ENCODE measurements at regions not wholly inside any gene's neighbourhood (a gene's known extent, or its start where the extent isn't known, plus 50 kb on each side); places are given as distances from the start of the nearest gene placed in this dataset.

DNA sequence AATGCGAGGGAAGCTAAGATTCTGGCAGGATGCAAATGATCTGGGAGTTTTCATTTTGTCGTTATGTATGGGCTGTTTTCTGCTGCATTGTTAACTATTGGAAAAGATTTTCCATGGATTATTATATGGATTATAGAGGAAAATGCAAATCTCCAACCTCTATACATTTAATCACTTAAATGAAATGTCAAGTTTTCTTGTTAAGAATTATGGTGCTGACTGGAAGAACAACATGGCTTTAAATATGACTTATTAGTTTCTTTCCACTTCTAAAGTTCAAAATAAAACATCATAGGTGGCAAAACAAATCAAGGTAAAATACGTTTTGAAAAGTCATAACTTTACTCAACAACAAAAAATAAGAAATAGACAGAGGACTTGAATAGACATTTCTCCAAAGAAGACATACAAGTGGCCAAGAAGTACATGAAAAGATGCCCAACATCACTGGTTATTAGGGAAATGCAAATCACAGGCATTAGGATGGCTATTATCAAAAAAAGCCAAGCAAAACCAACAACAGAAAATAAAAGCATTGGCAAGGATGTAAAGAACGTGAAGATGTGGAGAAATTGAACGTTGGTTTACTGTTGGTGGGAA, 56.2 kb upstream of the CLDN5 start:
- Histone ChIP-seq H3K79me2 (ENCODE audit: insufficient read depth, low read length) (no peaks in the 10 kb centered on the region), H3K4me1 (ENCODE audit: insufficient read depth, low read length) (peaks cover 20% of the 10 kb centered on the region), H3K4me3 (ENCODE audit: low read depth in 1 of 2, low read length in 2 of 2) (no peak overlapping the region), H3K27me3 (ENCODE audit: insufficient read depth, low read length, poor library complexity) (no peaks in the 10 kb centered on the region), H4K20me1 (ENCODE audit: insufficient read depth, low read length) (no peaks in the 10 kb centered on the region), H3K36me3 (ENCODE audit: insufficient read depth, low read length) (no peaks in the 10 kb centered on the region), H3K9me3 (ENCODE audit: insufficient read depth, low read length, severe bottlenecking) (no peaks in the 10 kb centered on the region), H3K27ac (ENCODE audit: low read length) (no peak overlapping the region), H2AFZ (ENCODE audit: low read depth, low read length) (no peak overlapping the region), H3K9ac (ENCODE audit: low read depth, low read length) (no peak overlapping the region), H3K4me2 (ENCODE audit: insufficient read depth, low read length) (no peak overlapping the region)
- no peak for TF ChIP-seq EZH2 (IDR thresholded peaks at IDR 0.05; ENCODE audit: borderline replicate concordance, low read depth, low read length, severe bottlenecking)
- TF ChIP-seq, protein P1, sequence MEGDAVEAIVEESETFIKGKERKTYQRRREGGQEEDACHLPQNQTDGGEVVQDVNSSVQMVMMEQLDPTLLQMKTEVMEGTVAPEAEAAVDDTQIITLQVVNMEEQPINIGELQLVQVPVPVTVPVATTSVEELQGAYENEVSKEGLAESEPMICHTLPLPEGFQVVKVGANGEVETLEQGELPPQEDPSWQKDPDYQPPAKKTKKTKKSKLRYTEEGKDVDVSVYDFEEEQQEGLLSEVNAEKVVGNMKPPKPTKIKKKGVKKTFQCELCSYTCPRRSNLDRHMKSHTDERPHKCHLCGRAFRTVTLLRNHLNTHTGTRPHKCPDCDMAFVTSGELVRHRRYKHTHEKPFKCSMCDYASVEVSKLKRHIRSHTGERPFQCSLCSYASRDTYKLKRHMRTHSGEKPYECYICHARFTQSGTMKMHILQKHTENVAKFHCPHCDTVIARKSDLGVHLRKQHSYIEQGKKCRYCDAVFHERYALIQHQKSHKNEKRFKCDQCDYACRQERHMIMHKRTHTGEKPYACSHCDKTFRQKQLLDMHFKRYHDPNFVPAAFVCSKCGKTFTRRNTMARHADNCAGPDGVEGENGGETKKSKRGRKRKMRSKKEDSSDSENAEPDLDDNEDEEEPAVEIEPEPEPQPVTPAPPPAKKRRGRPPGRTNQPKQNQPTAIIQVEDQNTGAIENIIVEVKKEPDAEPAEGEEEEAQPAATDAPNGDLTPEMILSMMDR (IDR thresholded peaks at IDR 0.05; ENCODE audit: borderline replicate concordance, extremely low read depth, low read length, poor library complexity, severe bottlenecking) = no peak
- no peak for ATAC-seq (ENCODE audit: insufficient read depth, low read depth)
- no peak for DNase-seq

DNA sequence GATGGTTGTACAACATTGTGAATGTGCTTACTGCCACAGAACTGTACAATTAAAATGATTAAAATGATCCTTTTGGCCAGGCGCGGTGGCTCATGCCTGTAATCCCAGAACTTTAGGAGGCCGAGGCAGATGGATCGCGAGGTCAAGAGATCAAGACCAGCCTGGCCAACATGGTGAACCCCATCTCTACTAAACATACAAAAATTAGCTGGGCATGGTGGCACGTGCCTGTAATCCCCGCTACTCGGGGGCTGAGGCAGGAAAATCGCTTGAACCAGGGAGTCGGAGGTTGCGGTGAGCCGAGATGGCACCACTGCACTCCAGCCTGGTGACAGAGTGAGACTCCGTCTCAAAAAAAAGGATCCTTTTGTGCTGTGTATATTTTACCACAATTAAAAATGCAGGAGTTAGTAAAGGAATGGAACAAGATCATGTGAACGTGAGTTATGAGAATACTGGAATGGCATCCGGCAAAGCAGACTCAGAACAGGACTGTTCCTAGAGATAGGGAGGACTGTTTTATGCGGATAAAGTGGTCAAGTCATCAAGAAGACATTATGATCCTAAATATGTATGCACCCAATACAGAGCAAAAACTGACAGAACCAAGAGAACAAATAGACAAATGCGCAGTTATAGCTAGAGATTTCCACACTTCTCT, 58.0 kb upstream of the CLDN5 start:
- Histone ChIP-seq H3K4me2 (ENCODE audit: insufficient read depth, low read length) (no peak overlapping the region), H2AFZ (ENCODE audit: low read depth, low read length) (no peak overlapping the region), H3K27ac (ENCODE audit: low read length) (no peak overlapping the region), H3K36me3 (ENCODE audit: insufficient read depth, low read length) (no peaks in the 10 kb centered on the region), H3K4me3 (ENCODE audit: low read depth in 1 of 2, low read length in 2 of 2) (no peak overlapping the region), H3K79me2 (ENCODE audit: insufficient read depth, low read length) (no peaks in the 10 kb centered on the region), H3K27me3 (ENCODE audit: insufficient read depth, low read length, poor library complexity) (no peaks in the 10 kb centered on the region), H3K9me3 (ENCODE audit: insufficient read depth, low read length, severe bottlenecking) (no peaks in the 10 kb centered on the region), H3K9ac (ENCODE audit: low read depth, low read length) (no peak overlapping the region), H3K4me1 (ENCODE audit: insufficient read depth, low read length) (peaks cover 20% of the 10 kb centered on the region), H4K20me1 (ENCODE audit: insufficient read depth, low read length) (no peaks in the 10 kb centered on the region)
- DNase-seq (no peak), ATAC-seq (ENCODE audit: insufficient read depth, low read depth) (no peak)
- no peak for TF ChIP-seq EZH2 (IDR thresholded peaks at IDR 0.05; ENCODE audit: borderline replicate concordance, low read depth, low read length, severe bottlenecking)
- TF ChIP-seq, protein P1 (IDR thresholded peaks at IDR 0.05; ENCODE audit: borderline replicate concordance, extremely low read depth, low read length, poor library complexity, severe bottlenecking) = no peak

DNA sequence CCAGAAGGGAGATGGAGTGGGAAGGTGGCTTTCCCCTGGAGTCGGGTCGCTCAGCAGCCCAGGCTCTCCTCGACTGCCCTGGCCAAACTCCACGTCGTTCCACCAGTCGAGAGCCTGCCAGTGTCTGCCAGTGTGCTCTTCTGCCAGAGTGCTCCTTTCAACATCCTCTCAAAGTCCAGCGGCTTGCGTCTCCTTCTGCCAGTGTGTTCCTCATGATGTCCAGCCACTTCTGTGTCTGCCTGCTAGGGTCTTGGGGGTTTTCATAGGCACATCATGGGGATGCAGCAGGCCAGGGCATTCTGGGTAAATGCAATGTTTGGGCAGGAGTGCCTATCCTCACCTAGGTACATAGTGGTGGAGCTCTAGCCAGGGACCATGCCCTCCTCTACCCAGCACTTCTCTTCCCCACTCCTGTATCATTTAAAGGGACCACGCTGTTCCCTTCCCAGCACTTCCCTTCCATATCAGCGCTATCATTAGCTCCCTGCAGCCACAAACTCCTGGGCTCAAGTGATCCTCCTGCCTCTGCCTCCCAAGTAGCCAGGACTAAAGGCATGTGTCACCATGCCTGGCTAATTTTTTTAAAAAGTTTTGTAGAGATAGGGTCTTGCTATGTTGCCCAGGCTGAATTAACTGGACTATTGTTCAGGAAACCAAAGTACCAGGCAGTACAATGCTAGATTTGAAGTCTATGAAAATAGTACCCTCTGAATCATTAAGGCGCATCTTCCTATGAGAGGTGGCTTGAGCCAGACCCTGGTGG, 62.9 kb upstream of the CLDN5 start:
- TF ChIP-seq, protein P1 (IDR thresholded peaks at IDR 0.05; ENCODE audit: borderline replicate concordance, extremely low read depth, low read length, poor library complexity, severe bottlenecking) = no peak
- TF ChIP-seq EZH2 (IDR thresholded peaks at IDR 0.05; ENCODE audit: borderline replicate concordance, low read depth, low read length, severe bottlenecking) = no peak
- H3K4me1 ChIP-seq (ENCODE audit: insufficient read depth, low read length) = no peaks in the 10 kb centered on the region
- H3K36me3 ChIP-seq (ENCODE audit: insufficient read depth, low read length) = no peaks in the 10 kb centered on the region
- H3K4me3 ChIP-seq (ENCODE audit: low read depth in 1 of 2, low read length in 2 of 2) = no peak overlapping the region
- H3K27ac ChIP-seq (ENCODE audit: low read length) = no peak overlapping the region
- H4K20me1 ChIP-seq (ENCODE audit: insufficient read depth, low read length) = no peaks in the 10 kb centered on the region
- H3K27me3 ChIP-seq (ENCODE audit: insufficient read depth, low read length, poor library complexity) = no peaks in the 10 kb centered on the region
- DNase-seq = no peak
- H3K79me2 ChIP-seq (ENCODE audit: insufficient read depth, low read length) = no peaks in the 10 kb centered on the region
- no peak for ATAC-seq (ENCODE audit: insufficient read depth, low read depth)
- no peak overlapping the region for H3K9ac ChIP-seq (ENCODE audit: low read depth, low read length)
- no peak overlapping the region for H3K4me2 ChIP-seq (ENCODE audit: insufficient read depth, low read length)
- no peaks in the 10 kb centered on the region for H3K9me3 ChIP-seq (ENCODE audit: insufficient read depth, low read length, severe bottlenecking)
- H2AFZ ChIP-seq (ENCODE audit: low read depth, low read length) = no peak overlapping the region
